IMR-90 (cell line): ENCODE measurements at regions not wholly inside any gene's neighbourhood (a gene's known extent, or its start where the extent isn't known, plus 50 kb on each side); places are given as distances from the start of the nearest gene placed in this dataset.

ENCODE experiments used
- ATAC-seq: fragments of 200-7000 bp; cut with Tn5 transposase; 2 replicates; pipeline ENCODE4 v1.9.1; 2020; ENCODE audit warnings: low read depth, mild to moderate bottlenecking, moderate library complexity
- BruUV-seq: library from RNA; stranded (reverse); fragments of 400-500 nt; replicated peaks from 2 replicates; lab custom pipeline; 2021; lab: Mats Ljungman, UMichigan
- CTCF ChIA-PET: fragments of 300-600 bp; formaldehyde crosslinking; extraction: SDS; loops from one replicate; lab custom pipeline; 2021; ENCODE audit warnings: antibody characterized with exemption; lab: Yijun Ruan, JAX
- POLR2A ChIA-PET: fragments of 300-600 bp; sonication (Branson Sonifier 250); formaldehyde crosslinking; loops from one replicate; lab custom pipeline; 2022; ENCODE audit warnings: antibody characterized with exemption; ENCODE audit not compliant: unreplicated experiment; lab: Charles Lee
- DNase-seq: peaks from one replicate; pipeline ENCODE4 v3.0.0; 2013
- H2AFZ ChIP-seq: replicated peaks from 2 replicates; pipeline ENCODE3; 2013; ENCODE audit warnings: low read length, mild to moderate bottlenecking; ENCODE audit not compliant: poor library complexity
- H2AK5ac ChIP-seq: 2 replicates; pipeline ENCODE4 v1.6.1; 2013; ENCODE audit warnings: low read depth, low read length, inconsistent platforms
- H2AK9ac ChIP-seq: replicated peaks from 2 replicates; pipeline ENCODE3; 2013; ENCODE audit warnings: mild to moderate bottlenecking, low read depth, low read length, moderate library complexity; ENCODE audit not compliant: poor library complexity
- H2BK120ac ChIP-seq: 2 replicates; pipeline ENCODE4 v1.6.1; 2013; ENCODE audit warnings: low read depth, low read length, inconsistent platforms
- H2BK15ac ChIP-seq: 3 replicates; pipeline ENCODE4 v1.6.1; 2013; ENCODE audit warnings: low read depth, low read length, inconsistent platforms
- H2BK20ac ChIP-seq: 2 replicates; pipeline ENCODE4 v1.6.1; 2013; ENCODE audit warnings: low read depth, mild to moderate bottlenecking, inconsistent platforms, low read length, moderate library complexity
- H2BK5ac ChIP-seq: 2 replicates; pipeline ENCODE4 v1.6.1; 2013; ENCODE audit warnings: mild to moderate bottlenecking, low read depth, low read length, inconsistent platforms; ENCODE audit not compliant: poor library complexity, severe bottlenecking
- H3K14ac ChIP-seq: replicated peaks from 2 replicates; pipeline ENCODE4 v1.6.1; 2013; ENCODE audit warnings: low read depth, low read length, inconsistent platforms
- H3K18ac ChIP-seq: 2 replicates; pipeline ENCODE4 v1.6.1; 2013; ENCODE audit warnings: low read depth, low read length, control low read depth
- H3K23ac ChIP-seq: 2 replicates; pipeline ENCODE4 v1.6.1; 2013; ENCODE audit warnings: low read depth, low read length, inconsistent platforms
- H3K27ac ChIP-seq: 2 replicates; pipeline ENCODE4 v1.5.1; 2013; ENCODE audit warnings: mild to moderate bottlenecking, control low read depth, low read length; ENCODE audit not compliant: insufficient read depth
- H3K27me3 ChIP-seq: 2 replicates; pipeline ENCODE4 v1.6.1; 2013; ENCODE audit warnings: low read length; ENCODE audit not compliant: control insufficient read depth, insufficient read depth
- H3K36me3 ChIP-seq: 2 replicates; pipeline ENCODE4 v1.6.1; 2013; ENCODE audit warnings: low read length, mixed read lengths; ENCODE audit not compliant: control insufficient read depth, insufficient read depth
- H3K4ac ChIP-seq: 2 replicates; pipeline ENCODE4 v1.6.1; 2013; ENCODE audit warnings: low read depth, low read length, inconsistent platforms
- H3K4me1 ChIP-seq: 2 replicates; pipeline ENCODE4 v1.6.1; 2013; ENCODE audit warnings: low read length, mixed read lengths; ENCODE audit not compliant: control insufficient read depth, insufficient read depth
- H3K4me2 ChIP-seq: 2 replicates; pipeline ENCODE4 v1.6.1; 2013; ENCODE audit warnings: low read depth, mild to moderate bottlenecking, control low read depth, low read length, moderate library complexity
- H3K4me3 ChIP-seq: 2 replicates; pipeline ENCODE4 v1.5.1; 2013; ENCODE audit warnings: low read depth, mild to moderate bottlenecking, control low read depth, low read length, moderate library complexity; ENCODE audit not compliant: insufficient read depth
- H3K56ac ChIP-seq: 2 replicates; pipeline ENCODE4 v1.6.1; 2013; ENCODE audit warnings: low read length, inconsistent platforms; ENCODE audit not compliant: insufficient read depth; ENCODE audit errors: extremely low read depth
- H3K79me1 ChIP-seq, 2 experiments: 2 replicates each; pipeline ENCODE4 v1.6.1; 2013; ENCODE audit warnings: low read length in 2 of 2, inconsistent platforms in 1 of 2, low read depth in 1 of 2
- H3K9ac ChIP-seq: 2 replicates; pipeline ENCODE4 v1.6.1; 2013; ENCODE audit warnings: low read depth, low read length, control low read depth
- H3K9me1 ChIP-seq: 2 replicates; pipeline ENCODE4 v1.6.1; 2013; ENCODE audit warnings: low read length, inconsistent platforms; ENCODE audit not compliant: insufficient read depth
- H3K9me3 ChIP-seq: 2 replicates; pipeline ENCODE4 v1.6.1; 2013; ENCODE audit warnings: low read length; ENCODE audit not compliant: control insufficient read depth, insufficient read depth
- H4K20me1 ChIP-seq: 2 replicates; pipeline ENCODE4 v1.6.1; 2013; ENCODE audit warnings: low read length, inconsistent platforms; ENCODE audit not compliant: insufficient read depth
- H4K5ac ChIP-seq: 2 replicates; pipeline ENCODE4 v1.6.1; 2013; ENCODE audit warnings: mild to moderate bottlenecking, low read depth, low read length, control low read depth
- H4K8ac ChIP-seq, 2 experiments: 2 replicates each; pipeline ENCODE4 v1.6.1; 2013; ENCODE audit warnings: low read depth in 2 of 2, low read length in 2 of 2, control low read depth in 1 of 2, inconsistent platforms in 1 of 2
- H4K91ac ChIP-seq: 2 replicates; pipeline ENCODE4 v1.6.1; 2013; ENCODE audit warnings: low read depth, low read length, inconsistent platforms; ENCODE audit not compliant: insufficient read depth
- BHLHE40 ChIP-seq: fragments of 150-350 bp; IDR thresholded peaks from 2 replicates; pipeline ENCODE4 v1.6.1; 2016; ENCODE audit warnings: mild to moderate bottlenecking, low read depth, low read length
- CEBPB ChIP-seq: IDR thresholded peaks from 2 replicates; pipeline ENCODE4 v1.6.1; 2012; ENCODE audit warnings: low read depth, low read length, improper control_type of control experiment
- FOS ChIP-seq: fragments of 150-350 bp; IDR thresholded peaks from 2 replicates; pipeline ENCODE4 v1.6.1; 2016; ENCODE audit warnings: low read depth, low read length
- MAFK ChIP-seq: IDR thresholded peaks from 2 replicates; pipeline ENCODE4 v1.6.1; 2012; ENCODE audit warnings: low read depth, low read length, improper control_type of control experiment
- MAZ ChIP-seq: IDR thresholded peaks from 2 replicates; pipeline ENCODE4 v1.6.1; 2012; ENCODE audit warnings: low read depth, mild to moderate bottlenecking, low read length, improper control_type of control experiment, moderate library complexity, borderline replicate concordance
- NFE2L2 ChIP-seq: fragments of 150-350 bp; IDR thresholded peaks from 2 replicates; pipeline ENCODE4 v1.6.1; 2016; ENCODE audit warnings: low read depth, mild to moderate bottlenecking, low read length
- POLR2A ChIP-seq: IDR thresholded peaks from 2 replicates; pipeline ENCODE4 v1.6.1; 2012; ENCODE audit warnings: mild to moderate bottlenecking, low read depth, low read length
- RAD21 ChIP-seq: IDR thresholded peaks from 2 replicates; pipeline ENCODE4 v1.6.1; 2012; ENCODE audit warnings: low read length, improper control_type of control experiment
- RCOR1 ChIP-seq: IDR thresholded peaks from 2 replicates; pipeline ENCODE4 v1.6.1; 2012; ENCODE audit warnings: mild to moderate bottlenecking, low read length, improper control_type of control experiment; ENCODE audit not compliant: insufficient replicate concordance
- RFX5 ChIP-seq: IDR thresholded peaks from 2 replicates; pipeline ENCODE4 v1.8.0; 2012; ENCODE audit warnings: low read depth, mild to moderate bottlenecking, low read length, moderate library complexity
- SMC3 ChIP-seq: fragments of 150-350 bp; IDR thresholded peaks from 2 replicates; pipeline ENCODE4 v1.6.1; 2016; ENCODE audit warnings: low read depth, mild to moderate bottlenecking, antibody characterized with exemption, low read length, moderate library complexity
- WGBS, 2 experiments: methylation state at CpG; one replicate each; pipeline versions ENCODE4 v1.1.5 to v1.1.7; 2013; ENCODE audit warnings: missing lambda C conversion rate in 2 of 2; ENCODE audit not compliant: insufficient read length in 1 of 2; ENCODE audit errors: extremely low coverage in 2 of 2; 5-methylcytosine and 5-hydroxymethylcytosine counted together
- dilution Hi-C: fragments of 300-500 bp; cut with HindIII; formaldehyde crosslinking; loops from one replicate; pipeline ENCODE4 v1.14.3; 2018; ENCODE audit warnings: low sequenced_read_pairs; ENCODE audit not compliant: unreplicated experiment
- in situ Hi-C: fragments of 300-500 bp; cut with MboI; formaldehyde crosslinking; loops from 3 replicates; pipeline ENCODE4 v1.14.3; 2019; ENCODE audit warnings: low sequenced_read_pairs, inconsistent platforms, mixed read lengths
- intact Hi-C: fragments of 100-400 bp; cut with micrococcal nuclease; formaldehyde crosslinking; loops from 2 replicates; pipeline ENCODE4 v1.10.0; 2022
- TF ChIP-seq, protein P1 (sequence below): fragments of 150-350 bp; IDR thresholded peaks from 2 replicates; pipeline ENCODE4 v1.6.1; 2017; ENCODE audit warnings: mild to moderate bottlenecking, antibody characterized with exemption, low read length, low read depth
- TF ChIP-seq, protein P2 (sequence below): conservative IDR thresholded peaks from 2 replicates; pipeline ENCODE4 v1.5.1; 2012; ENCODE audit warnings: mild to moderate bottlenecking, low read depth, low read length, improper control_type of control experiment

DNA sequence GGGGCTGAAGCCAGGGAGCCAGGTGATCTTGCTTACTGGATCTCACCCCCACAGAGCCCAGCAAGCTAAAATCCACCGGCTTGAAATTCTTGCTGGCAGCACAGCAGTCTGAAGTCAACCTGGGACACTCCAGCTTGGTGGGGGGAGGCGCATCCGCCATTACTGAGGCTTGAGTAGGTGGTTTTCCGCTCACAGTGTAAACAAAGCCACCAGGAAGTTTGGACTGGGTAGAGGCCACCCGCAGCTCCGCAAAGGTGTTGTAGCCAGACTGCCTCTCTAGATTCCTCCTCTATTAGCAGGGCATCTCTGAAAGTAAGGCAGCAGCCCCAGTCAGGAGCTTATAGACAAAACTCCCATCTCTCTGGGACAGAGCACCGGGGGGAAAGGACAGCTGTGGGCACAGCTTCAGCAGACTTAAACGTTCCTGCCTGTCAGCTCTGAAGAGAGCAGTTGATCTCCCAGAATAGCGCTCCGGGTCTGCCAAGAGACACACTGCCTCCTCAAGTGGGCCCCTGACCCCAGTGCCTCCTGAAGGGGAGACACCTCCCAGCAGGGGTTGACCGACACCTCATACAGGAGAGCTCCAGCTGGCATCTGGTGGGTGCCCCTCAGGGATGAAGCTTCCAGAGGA lies 206.3 kb upstream of the KHDRBS2 start:
- Histone ChIP-seq H4K8ac (no peak overlapping the region), H3K23ac (no peak overlapping the region), H2BK5ac (no peak overlapping the region), H3K4ac (no peak overlapping the region), H3K27ac (no peak overlapping the region), H3K56ac (no peak overlapping the region), H2AK5ac (no peak overlapping the region), H2BK120ac (no peak overlapping the region), H3K4me3 (no peak overlapping the region), H3K9ac (no peak overlapping the region), H3K27me3 (no peaks in the 10 kb centered on the region), H2BK15ac (no peak overlapping the region), H2AK9ac (no peak overlapping the region), H2BK20ac (no peak overlapping the region), H3K18ac (no peak overlapping the region), H3K14ac (no peak overlapping the region), H3K9me1 (no peaks in the 10 kb centered on the region), H3K4me1 (no peaks in the 10 kb centered on the region), H3K9me3 (peaks cover 3% of the 10 kb centered on the region; the same call in 1 of the 2 replicates), H3K36me3 (no peaks in the 10 kb centered on the region), H4K20me1 (no peaks in the 10 kb centered on the region), H4K5ac (no peak overlapping the region), H3K4me2 (no peak overlapping the region), H3K79me1 (no peaks in the 10 kb centered on the region), H2AFZ (no peak overlapping the region), H4K91ac (no peak overlapping the region)
- dilution Hi-C loops: no loop called here
- in situ Hi-C loops: no loop called here
- ChIA-PET POLR2A (no interaction called here), CTCF (no interaction called here)
- ATAC-seq: no peak
- TF ChIP-seq SMC3: no peak
- TF ChIP-seq CEBPB: no peak
- TF ChIP-seq, protein P1, sequence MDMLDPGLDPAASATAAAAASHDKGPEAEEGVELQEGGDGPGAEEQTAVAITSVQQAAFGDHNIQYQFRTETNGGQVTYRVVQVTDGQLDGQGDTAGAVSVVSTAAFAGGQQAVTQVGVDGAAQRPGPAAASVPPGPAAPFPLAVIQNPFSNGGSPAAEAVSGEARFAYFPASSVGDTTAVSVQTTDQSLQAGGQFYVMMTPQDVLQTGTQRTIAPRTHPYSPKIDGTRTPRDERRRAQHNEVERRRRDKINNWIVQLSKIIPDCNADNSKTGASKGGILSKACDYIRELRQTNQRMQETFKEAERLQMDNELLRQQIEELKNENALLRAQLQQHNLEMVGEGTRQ: no peak
- TF ChIP-seq, protein P2, sequence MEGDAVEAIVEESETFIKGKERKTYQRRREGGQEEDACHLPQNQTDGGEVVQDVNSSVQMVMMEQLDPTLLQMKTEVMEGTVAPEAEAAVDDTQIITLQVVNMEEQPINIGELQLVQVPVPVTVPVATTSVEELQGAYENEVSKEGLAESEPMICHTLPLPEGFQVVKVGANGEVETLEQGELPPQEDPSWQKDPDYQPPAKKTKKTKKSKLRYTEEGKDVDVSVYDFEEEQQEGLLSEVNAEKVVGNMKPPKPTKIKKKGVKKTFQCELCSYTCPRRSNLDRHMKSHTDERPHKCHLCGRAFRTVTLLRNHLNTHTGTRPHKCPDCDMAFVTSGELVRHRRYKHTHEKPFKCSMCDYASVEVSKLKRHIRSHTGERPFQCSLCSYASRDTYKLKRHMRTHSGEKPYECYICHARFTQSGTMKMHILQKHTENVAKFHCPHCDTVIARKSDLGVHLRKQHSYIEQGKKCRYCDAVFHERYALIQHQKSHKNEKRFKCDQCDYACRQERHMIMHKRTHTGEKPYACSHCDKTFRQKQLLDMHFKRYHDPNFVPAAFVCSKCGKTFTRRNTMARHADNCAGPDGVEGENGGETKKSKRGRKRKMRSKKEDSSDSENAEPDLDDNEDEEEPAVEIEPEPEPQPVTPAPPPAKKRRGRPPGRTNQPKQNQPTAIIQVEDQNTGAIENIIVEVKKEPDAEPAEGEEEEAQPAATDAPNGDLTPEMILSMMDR: no peak
- TF ChIP-seq RCOR1: no peak
- TF ChIP-seq NFE2L2: no peak
- no peak for TF ChIP-seq RFX5
- TF ChIP-seq POLR2A: no peak
- no peak for TF ChIP-seq RAD21
- no peak for TF ChIP-seq MAZ
- TF ChIP-seq MAFK: no peak
- TF ChIP-seq BHLHE40: no peak
- no peak for TF ChIP-seq FOS
- no TSS peak for BruUV-seq
- no peak for DNase-seq
- 17% methylated on average over 1 of the region's 11 CpGs; no CpG with 5 or more reads in 1 of the 2 experiments for WGBS, 2 experiments
- intact Hi-C loops: no loop called here
